ENCODE measurements at regions not wholly inside any gene's neighbourhood (a gene's known extent, or its start where the extent isn't known, plus 50 kb on each side); places are given as distances from the start of the nearest gene placed in this dataset.

- Histone ChIP-seq H3K9ac (ENCODE audit: insufficient read depth in 1 of 2, low read depth in 2 of 2, low read length in 2 of 2) (no peak overlapping the region), H3K27ac (ENCODE audit: extremely low read depth, low read depth, low read length) (no peak overlapping the region), H3K79me2 (ENCODE audit: control insufficient read depth, insufficient read depth, low read length) (no peaks in the 10 kb centered on the region), H3K27me3 (ENCODE audit: control insufficient read depth in 2 of 2, insufficient read depth in 2 of 2, low read length in 2 of 2) (no peaks in the 10 kb centered on the region), H4K20me1 (replicated peaks; ENCODE audit: control insufficient read depth, insufficient read depth, low read length) (no peaks in the 10 kb centered on the region), H3K4me3 (no peak overlapping the region), H3K4me1 (replicated peaks in 1 of 2; ENCODE audit: control insufficient read depth in 2 of 2, insufficient read depth in 2 of 2, low read length in 2 of 2) (no peaks in the 10 kb centered on the region), H3K36me3 (ENCODE audit: control insufficient read depth, insufficient read depth, low read length) (no peaks in the 10 kb centered on the region), H3K4me2 (ENCODE audit: insufficient read depth, low read length) (no peak overlapping the region), H3K9me3 (replicated peaks; ENCODE audit: control insufficient read depth, insufficient read depth, low read depth, low read length) (no peaks in the 10 kb centered on the region), H2AFZ (ENCODE audit: low read depth, low read length) (no peak overlapping the region), H3K9me1 (ENCODE audit: control insufficient read depth, insufficient read depth, low read length) (no peaks in the 10 kb centered on the region)
- ChIA-PET POLR2A (interaction anchor here (0.6 kb wide), 1 partner anchor 67 kb away, joined by 4 read pairs; no protein-coding TSS in a partner anchor), CTCF (ENCODE audit: low intra/inter-chr PET ratio) (no interaction called here)
- DNase-seq (ENCODE audit: extremely low read depth in 1 of 4, low spot score in 3 of 4) = no peak
- TF ChIP-seq RBM17 (IDR thresholded peaks at IDR 0.05; ENCODE audit: borderline replicate concordance, low read depth, low read length) (no peak), CREBBP (IDR thresholded peaks at IDR 0.05; ENCODE audit: low read depth, low read length) (no peak), NEUROD1 (IDR thresholded peaks at IDR 0.05; ENCODE audit: borderline replicate concordance, low read depth, low read length, partially characterized antibody) (no peak), ZNF175 (CRISPR knock-in tag; IDR thresholded peaks at IDR 0.05; ENCODE audit: low read depth) (no peak), ZNF431 (CRISPR knock-in tag; IDR thresholded peaks at IDR 0.05) (no peak), ZNF586 (CRISPR knock-in tag; conservative IDR thresholded peaks at IDR 0.05) (no peak), ASH1L (IDR thresholded peaks at IDR 0.05; ENCODE audit: borderline replicate concordance, low read depth, partially characterized antibody) (no peak), MXD1 (CRISPR knock-in tag; IDR thresholded peaks at IDR 0.05; ENCODE audit: borderline replicate concordance, poor library complexity, severe bottlenecking) (no peak)
- TF ChIP-seq, protein P1, sequence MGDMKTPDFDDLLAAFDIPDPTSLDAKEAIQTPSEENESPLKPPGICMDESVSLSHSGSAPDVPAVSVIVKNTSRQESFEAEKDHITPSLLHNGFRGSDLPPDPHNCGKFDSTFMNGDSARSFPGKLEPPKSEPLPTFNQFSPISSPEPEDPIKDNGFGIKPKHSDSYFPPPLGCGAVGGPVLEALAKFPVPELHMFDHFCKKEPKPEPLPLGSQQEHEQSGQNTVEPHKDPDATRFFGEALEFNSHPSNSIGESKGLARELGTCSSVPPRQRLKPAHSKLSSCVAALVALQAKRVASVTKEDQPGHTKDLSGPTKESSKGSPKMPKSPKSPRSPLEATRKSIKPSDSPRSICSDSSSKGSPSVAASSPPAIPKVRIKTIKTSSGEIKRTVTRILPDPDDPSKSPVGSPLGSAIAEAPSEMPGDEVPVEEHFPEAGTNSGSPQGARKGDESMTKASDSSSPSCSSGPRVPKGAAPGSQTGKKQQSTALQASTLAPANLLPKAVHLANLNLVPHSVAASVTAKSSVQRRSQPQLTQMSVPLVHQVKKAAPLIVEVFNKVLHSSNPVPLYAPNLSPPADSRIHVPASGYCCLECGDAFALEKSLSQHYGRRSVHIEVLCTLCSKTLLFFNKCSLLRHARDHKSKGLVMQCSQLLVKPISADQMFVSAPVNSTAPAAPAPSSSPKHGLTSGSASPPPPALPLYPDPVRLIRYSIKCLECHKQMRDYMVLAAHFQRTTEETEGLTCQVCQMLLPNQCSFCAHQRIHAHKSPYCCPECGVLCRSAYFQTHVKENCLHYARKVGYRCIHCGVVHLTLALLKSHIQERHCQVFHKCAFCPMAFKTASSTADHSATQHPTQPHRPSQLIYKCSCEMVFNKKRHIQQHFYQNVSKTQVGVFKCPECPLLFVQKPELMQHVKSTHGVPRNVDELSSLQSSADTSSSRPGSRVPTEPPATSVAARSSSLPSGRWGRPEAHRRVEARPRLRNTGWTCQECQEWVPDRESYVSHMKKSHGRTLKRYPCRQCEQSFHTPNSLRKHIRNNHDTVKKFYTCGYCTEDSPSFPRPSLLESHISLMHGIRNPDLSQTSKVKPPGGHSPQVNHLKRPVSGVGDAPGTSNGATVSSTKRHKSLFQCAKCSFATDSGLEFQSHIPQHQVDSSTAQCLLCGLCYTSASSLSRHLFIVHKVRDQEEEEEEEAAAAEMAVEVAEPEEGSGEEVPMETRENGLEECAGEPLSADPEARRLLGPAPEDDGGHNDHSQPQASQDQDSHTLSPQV (IDR thresholded peaks at IDR 0.05) = no peak
- in situ Hi-C loops (cut with MboI) (no loop called here), intact Hi-C loops (cut with micrococcal nuclease) (no loop called here)
- no peak for FAIRE-seq
- no peak for ATAC-seq
- WGBS (ENCODE audit: insufficient coverage, low coverage, missing lambda C conversion rate) = 0% methylated on average over 1 of the region's 1 CpG
- BruUV-seq (replicated peaks) = no TSS peak
These were observed 119.9 kb upstream of the PCED1B start for GRCh38 chr12:46959502-46959901.

Measured in K562 (cell line).